Breast epithelium (tissue), 3 donors: ENCODE measurements at regions not wholly inside any gene's neighbourhood (a gene's known extent, or its start where the extent isn't known, plus 50 kb on each side); places are given as distances from the start of the nearest gene placed in this dataset.

Source experiments
- POLR2A ChIP-seq: fragments of 450-650 bp; IDR thresholded peaks from one replicate; pipeline ENCODE4 v1.6.1; 2016; ENCODE audit warnings: antibody characterized with exemption, mild to moderate bottlenecking, moderate library complexity
- TF ChIP-seq, protein P1 (sequence below), 3 donors: fragments of 450-650 bp; IDR thresholded peaks; one replicate each; pipeline ENCODE4 v1.5.1; 2016 to 2017; ENCODE audit warnings: antibody characterized with exemption in 3 of 3, mild to moderate bottlenecking in 3 of 3, moderate library complexity in 3 of 3

DNA sequence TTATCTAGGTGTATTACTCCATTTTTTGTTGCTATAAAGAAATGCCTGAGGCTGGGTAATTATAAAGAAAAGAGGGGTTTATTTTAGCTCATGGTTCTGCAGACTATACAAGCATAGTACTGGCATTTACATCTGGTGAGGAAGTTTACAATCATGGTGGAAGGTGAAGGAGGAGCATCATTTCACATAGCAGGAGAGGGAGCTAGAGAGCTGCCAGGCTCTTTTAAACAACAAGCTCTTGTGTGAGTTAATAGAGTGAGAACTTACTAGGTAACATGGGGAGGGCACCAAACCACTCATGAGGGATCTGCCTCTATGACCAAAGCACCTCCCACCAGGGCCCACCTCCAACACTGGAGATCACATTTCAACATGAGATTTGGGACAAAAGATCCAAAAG is 221.7 kb upstream of the GPC6 start:
- TF ChIP-seq POLR2A: no peak
- TF ChIP-seq, protein P1, sequence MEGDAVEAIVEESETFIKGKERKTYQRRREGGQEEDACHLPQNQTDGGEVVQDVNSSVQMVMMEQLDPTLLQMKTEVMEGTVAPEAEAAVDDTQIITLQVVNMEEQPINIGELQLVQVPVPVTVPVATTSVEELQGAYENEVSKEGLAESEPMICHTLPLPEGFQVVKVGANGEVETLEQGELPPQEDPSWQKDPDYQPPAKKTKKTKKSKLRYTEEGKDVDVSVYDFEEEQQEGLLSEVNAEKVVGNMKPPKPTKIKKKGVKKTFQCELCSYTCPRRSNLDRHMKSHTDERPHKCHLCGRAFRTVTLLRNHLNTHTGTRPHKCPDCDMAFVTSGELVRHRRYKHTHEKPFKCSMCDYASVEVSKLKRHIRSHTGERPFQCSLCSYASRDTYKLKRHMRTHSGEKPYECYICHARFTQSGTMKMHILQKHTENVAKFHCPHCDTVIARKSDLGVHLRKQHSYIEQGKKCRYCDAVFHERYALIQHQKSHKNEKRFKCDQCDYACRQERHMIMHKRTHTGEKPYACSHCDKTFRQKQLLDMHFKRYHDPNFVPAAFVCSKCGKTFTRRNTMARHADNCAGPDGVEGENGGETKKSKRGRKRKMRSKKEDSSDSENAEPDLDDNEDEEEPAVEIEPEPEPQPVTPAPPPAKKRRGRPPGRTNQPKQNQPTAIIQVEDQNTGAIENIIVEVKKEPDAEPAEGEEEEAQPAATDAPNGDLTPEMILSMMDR (IDR thresholded peaks at IDR 0.05): no peak
